C1 segment of cervical spinal cord (tissue), 14 donors: ENCODE measurements at regions not wholly inside any gene's neighbourhood (a gene's known extent, or its start where the extent isn't known, plus 50 kb on each side); places are given as distances from the start of the nearest gene placed in this dataset.

Source experiments
- DNase-seq, 14 donors: peaks; one replicate each; lab custom pipeline; 2025; lab: John Stamatoyannopoulos, UW

GRCh38 chr7:12074889-12075288 is 136.2 kb upstream of the TMEM106B start:
- no peak for DNase-seq

- DNase-seq, result no peak
These were observed 131.1 kb upstream of the TMEM106B start for GRCh38 chr7:12080006-12080405.

DNA sequence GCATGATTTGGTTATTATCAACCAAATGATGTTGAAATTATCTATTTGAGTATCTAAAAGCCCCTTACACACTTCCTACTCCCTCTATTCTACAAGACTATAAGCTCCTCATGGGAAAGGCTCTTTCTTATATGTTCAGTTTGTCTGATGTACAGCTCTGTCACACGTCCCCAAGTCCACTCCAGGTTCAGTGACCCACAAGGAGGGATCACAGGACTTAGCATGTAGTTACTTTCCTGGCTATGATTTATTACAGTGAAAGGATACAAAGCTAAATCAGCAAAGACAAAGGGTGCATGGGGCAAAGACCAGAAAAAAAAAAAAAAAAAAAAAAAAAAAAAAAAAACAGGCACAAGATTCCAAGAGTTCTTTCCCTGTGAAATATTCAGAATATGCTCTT is 125.6 kb upstream of the TMEM106B start:
- DNase-seq, result no peak

GRCh38 chr7:12089951-12090756 is 120.9 kb upstream of the TMEM106B start:
- no peak for DNase-seq

- no peak for DNase-seq
These were observed 120.3 kb upstream of the TMEM106B start for GRCh38 chr7:12090757-12091221.

GRCh38 chr7:12091231-12091630 is 119.9 kb upstream of the TMEM106B start:
- DNase-seq, result no peak

GRCh38 chr7:12092499-12093130 is 118.5 kb upstream of the TMEM106B start:
- DNase-seq, result no peak

DNA sequence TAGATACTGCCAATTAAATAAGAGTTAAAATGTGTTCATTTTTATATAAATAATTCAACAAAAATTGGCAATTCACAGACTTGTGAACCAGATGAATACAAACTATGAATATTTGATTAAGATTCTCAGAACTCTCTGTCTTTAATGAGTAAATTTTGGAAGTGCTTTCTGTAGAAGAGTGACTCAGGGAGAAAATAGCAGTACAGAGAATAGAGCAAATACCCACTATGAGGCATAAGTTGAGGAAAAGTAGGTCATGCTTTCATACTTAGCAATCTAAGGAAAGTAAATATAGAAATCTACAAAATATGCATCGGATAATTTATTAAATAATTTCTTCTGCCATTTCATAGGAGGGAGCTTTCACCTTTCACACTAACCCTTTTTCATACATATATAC is 117.7 kb upstream of the TMEM106B start:
- no peak for DNase-seq

DNA sequence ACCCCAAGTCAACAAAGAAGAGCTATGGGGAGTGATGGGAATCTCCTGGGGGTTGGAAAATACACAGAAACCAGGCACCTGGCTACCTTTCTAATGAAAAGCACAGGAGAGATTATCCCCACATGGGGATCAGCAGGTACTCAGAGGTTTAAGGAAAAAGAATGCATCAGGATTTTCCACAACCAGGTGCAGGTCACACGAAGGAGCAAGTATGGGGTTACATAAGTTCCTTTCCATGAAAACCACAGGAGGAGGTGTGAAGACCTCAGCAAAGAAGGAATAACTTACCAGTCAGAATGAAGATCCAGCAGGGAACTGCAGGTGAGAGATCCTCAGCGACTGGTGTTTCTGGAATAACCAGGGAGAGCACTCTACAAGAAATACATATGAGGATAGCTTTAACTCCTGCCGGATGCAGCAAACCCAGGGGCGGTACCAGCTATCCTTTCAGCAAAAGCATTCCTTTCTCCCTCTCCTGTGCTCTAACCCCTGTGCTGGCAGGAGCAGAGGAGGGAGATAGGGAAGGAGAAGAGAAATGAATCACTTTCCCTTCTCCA is 116.7 kb upstream of the TMEM106B start:
- DNase-seq, result no peak

GRCh38 chr7:12102126-12102525 is 109.0 kb upstream of the TMEM106B start:
- no peak for DNase-seq

- no peak for DNase-seq
These were observed 108.6 kb upstream of the TMEM106B start for GRCh38 chr7:12102527-12102926.

- DNase-seq, result no peak
These were observed 107.1 kb upstream of the TMEM106B start for GRCh38 chr7:12103948-12104347.

DNA sequence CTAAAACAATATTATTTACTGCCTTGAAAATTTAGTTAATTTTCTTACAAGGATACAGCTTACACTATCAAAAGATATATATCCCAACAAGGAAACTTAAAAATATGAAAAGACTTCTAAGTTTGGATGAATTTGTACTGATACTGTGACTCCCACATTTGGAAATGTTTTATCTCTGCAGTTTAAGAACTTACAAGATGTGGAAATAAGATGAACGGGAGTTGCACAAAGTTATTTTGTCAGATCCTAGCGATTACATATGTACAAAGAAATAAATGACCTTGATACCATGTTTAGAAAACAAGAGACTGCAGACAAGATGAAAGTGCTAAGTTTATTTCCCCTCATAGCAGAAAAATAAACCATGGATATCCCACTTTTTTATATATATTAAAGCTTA is 103.7 kb upstream of the TMEM106B start:
- no peak for DNase-seq

DNA sequence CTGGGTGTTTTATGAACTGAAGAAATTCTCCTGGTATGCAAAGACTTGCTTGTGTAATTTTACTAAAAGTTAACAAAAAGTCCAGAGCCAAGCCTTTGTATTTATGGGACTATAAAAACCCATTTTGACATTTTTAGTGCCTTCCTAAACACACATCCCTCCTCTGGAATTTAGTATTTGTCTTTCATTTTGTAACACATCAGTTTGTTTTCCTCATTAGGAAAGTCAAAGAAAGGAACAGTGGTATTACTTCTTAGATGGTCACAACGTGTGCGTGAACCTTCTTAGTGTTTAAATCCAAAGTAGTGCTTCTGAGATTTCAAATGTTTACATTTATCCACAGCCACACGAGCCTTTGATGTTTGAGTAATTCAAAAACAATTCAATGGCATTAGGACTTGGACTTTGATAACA is 103.2 kb upstream of the TMEM106B start:
- DNase-seq, result no peak

DNA sequence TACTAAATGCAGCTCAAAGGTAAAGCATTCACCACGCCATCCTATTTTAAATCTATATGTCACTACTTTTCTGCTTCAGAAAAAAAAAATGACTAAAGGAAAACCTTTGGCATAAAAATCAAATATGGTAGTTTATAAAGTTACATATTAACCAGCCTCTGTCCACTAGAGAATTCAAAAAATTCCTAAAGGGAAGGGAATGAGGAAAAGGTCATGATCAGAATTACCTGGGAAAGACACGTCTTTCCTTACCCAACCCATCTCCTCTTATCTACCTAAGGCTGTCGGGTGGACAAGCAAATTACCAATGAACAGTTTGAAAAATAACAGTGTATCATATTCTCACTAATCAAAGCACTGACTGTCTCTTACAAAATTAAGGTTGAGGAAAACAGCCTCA is 100.7 kb upstream of the TMEM106B start:
- DNase-seq, result no peak

DNA sequence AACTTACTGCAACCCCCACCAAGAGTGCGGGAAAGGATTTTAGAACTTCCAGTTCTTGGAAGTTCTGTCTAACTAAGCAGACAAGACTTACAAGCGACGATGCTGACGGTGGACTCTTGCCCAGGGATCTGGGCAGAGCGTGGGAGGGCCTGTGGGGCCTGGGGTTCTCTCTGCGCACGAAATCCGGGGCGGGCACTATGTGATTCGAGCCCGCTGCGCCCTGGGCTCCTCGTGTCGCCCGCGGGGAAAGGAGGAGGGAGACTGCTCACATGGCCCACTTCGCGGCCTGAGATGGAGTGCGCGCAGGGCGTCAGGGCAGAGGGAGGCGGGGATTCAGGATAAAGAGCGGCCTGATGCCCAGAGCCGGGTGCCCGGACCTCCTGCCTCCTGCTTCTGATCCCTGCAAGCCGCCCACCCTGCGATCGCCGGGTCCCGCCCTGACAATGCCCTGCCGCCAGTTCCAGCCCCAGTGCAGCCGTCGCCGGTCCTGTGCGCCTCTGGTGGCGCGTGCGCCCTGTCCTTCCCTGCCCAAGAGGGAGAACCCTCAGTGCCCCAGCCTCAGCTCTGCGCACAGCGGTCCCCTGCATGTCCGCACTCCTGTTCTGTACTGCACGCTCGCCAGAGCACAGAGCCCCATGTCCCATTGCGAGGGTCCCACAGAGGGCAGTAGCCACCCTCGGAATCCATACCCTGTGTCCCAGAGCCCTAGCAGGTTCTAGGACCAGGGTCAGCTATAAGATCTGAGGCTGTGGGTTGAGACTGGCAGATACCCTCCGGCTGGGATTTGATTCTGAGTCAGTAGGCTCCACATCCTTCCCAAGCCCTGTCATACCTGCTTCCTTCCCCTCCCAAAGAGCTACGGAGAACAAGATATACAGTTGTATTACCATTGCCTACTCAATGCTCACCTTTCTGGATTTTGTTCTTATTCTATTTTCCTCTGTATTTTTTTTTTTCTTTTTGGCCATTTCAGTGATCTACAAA is 99.4 kb upstream of the TMEM106B start:
- peak in 9 of 14 donors; percentile 8 to 62 (median 32) for DNase-seq

DNA sequence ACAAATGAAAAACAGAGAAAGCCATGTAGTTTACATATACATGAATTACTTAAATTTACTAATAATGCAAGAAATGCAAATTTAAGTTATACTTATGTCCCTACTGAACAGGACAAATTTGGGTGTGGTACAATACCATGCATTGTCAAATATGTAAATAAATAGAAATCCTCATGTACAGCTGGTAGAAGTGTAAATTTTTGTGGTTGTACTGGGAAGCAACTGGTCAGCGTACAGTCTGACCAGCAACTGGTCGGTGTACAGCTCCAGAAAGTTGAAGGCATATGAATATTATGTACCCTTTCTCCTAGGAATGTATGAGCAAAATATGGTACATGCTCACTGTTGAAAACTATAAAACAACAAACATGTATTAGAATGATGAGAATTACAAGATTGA is 93.9 kb upstream of the TMEM106B start:
- no peak for DNase-seq

DNA sequence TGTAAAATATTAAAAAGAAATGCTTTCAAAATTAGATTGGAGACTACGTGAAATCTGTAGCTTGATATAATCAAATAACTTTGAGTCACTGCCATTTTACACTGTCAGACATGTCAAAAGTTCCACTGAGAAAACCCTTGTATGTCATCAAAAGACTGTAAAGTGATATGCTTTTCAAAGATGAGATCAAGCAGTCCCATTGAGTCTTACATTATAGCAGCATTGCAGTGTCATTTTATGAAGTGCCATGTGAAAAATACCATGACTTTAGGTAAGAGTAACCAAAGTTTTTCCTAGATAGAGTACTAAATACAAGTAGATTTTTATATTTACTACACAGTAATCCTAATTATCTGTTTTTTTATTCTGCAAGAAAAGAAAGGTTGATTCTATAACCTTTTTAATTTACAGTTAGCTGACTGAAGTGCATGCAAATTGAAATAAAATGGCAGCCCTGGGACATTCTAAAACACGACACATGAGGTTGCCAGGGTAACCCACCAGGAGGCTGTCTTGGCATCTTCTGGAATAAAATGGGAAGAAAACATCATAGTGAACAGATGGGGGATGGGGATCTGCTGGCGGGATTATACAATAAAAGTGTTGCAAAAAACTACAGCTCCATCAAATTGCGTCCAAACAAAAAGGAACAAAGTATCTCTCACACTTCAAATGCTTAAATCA is 91.3 kb upstream of the TMEM106B start:
- peak in 2 of 14 donors; percentile 0 to 1 for DNase-seq

DNA sequence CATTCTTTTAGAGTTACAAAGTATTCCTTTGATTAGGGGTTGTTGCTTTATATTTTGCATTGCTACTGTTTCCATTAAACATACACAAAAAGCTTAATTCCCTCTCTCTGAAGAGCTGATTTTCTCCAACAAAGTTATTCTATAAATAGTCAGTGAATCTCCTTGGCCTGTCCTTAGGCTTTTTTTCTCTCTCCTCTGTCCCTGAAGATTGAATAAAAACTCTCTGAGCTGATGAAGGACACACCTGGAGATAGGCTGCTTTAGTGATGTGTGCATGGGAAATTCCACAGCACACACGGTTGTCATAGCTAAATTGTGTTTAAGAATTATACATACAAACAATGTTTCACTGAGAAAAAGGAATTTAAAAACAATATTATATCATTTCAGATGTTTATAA is 90.5 kb upstream of the TMEM106B start:
- no peak for DNase-seq

DNA sequence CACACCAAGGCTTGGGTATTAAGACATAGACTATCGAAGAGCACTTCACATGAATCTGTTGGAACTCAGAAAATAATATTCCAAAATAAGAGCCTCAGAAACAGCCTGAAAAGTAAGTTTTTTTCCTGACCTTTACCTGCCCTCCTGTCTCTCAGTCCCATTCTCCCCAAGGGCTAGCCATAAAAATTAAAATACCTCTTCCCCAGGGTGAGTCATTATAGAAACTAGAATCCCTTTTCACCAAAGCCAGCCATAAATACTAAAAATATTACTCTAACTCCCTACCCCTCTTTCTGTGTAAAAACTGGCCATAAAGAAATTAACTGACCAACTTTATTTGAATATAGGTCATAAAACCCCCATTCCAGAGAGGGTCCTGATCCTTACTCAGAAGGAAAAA is 87.9 kb upstream of the TMEM106B start:
- no peak for DNase-seq

DNA sequence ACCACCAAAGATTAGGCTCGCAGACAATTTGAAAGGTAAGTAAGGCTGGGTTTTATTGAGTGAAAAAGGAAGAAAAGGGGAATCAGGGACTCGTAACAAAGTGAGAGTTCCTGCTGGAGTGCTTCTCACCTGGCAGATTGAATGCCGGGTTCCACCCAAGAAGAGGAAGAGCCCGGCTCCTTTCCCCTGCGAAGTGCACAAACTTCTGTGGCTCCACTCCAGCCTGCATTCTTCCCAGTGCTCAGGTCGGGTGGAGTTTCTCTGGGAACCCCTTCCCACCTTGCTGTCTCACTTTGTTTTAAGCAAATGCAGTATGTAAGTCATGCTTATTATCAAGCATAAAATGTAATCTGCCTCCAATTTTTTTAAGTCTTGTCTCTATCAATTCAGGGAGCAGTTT is 87.1 kb upstream of the TMEM106B start:
- no peak for DNase-seq
